ENCODE measurements at regions not wholly inside any gene's neighbourhood (a gene's known extent, or its start where the extent isn't known, plus 50 kb on each side); places are given as distances from the start of the nearest gene placed in this dataset.

DNA sequence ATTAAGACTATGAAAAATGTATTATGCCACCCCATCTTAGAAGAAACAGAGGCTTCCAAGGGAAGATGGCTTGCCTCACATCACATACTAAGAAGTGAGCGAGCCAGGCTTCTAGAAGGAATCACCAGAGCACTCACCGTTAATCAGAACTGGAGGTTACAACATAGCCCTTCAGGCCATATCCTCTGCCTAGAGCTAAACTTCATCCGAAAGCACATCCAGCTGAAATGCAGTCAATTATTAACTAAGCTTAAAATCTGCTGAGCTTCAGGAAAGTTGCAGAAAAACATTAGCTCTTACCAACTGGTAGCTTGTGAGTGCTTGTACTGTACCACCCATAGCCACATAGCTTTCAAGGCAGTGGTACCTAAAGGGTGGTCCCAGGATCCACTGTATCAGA, 483.2 kb downstream of the TBL1XR1 start:
- DNase-seq (ENCODE audit: low read depth): no peak

GRCh38 chr3:176712191-176712590, 485.1 kb downstream of the TBL1XR1 start:
- DNase-seq (ENCODE audit: low read depth): no peak

- DNase-seq (ENCODE audit: low read depth): no peak
Measured at GRCh38 chr3:176699288-176699687, 498.0 kb downstream of the TBL1XR1 start.

DNA sequence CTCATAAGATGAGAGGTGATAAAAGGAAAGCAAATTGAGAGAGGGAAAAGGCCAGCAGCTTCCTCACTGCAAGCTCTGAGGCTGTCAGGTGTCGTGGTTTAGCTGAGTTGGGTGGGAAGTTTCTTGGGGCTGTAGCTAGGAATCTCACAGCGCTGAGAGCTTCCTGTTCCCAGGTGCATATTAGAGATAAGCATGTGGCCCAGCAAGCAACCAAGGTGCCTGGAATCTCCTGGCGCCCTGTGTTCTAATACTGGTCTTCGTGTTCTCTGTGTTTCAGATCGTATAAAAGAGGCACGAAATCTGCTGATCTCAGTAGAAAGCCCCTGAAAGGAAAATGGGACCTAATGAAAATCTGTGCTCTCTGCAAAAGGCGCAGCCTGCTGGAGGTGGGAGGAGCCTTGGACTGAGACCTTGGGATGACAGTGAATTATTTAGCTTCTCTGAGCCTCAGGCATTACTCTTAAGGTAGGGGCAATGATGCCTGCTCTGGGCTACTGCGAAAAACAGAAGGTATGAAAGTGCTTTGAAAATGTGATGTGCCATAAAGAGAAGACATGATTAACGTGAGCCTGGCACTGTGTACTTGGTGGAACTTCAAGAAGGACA, 499.9 kb downstream of the TBL1XR1 start:
- no peak for DNase-seq (ENCODE audit: low read depth)

DNA sequence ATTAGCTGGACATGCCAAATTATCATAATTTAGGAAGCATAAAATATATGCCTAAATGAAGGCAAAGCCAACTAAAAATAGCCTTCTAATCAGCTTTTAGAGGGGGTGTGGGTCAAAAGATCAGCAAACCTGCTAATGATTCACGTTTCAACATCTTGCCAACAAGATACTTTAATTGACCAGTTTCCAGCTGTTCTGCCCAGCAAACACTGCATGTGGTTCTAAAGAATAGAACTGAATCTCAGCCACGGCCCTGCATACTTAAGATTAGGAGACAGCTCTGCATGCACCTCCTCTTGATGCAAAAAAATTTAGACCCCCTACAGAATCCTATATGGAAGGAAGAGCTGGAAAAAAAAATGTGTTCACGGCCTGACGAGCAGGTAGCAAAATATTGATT, 500.5 kb downstream of the TBL1XR1 start:
- DNase-seq (ENCODE audit: low read depth): no peak

DNA sequence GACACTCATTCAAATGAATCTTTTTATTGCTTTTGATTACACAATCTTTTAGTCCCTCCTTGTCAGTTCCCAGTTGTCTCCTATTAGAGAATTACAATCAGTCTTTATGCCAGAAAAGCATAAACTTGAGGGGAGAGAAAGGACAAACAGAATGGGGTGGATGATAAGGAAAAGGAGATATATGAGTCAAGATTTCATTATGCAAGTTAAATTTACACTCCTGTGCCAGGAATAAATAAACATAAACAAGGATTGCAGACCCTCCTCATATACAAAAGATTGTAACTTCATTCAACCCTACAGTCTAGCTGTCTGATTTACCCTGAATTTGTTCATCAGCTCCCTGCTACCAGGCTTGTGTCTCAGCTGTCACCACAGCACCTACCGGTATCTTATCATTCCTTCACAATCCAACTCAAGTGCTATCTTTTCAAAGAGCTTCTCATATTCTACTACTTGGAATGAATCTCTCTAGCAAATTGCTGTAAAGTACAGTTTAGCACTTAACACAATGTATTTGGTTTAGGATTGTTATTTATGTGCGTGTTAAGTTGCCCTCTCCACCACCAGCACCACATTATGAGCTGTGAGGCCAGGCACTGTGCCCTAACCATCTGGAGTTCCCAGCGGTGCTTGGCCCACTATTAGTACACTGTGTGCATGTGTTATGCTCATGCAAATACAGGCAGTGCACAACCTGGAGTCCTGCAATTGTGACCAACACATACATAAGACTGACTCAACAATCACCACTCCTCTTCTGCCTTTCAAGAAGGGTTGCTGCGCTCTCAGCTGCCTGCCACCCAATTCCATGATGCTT, 504.1 kb downstream of the TBL1XR1 start:
- no peak for DNase-seq (ENCODE audit: low read depth)

DNA sequence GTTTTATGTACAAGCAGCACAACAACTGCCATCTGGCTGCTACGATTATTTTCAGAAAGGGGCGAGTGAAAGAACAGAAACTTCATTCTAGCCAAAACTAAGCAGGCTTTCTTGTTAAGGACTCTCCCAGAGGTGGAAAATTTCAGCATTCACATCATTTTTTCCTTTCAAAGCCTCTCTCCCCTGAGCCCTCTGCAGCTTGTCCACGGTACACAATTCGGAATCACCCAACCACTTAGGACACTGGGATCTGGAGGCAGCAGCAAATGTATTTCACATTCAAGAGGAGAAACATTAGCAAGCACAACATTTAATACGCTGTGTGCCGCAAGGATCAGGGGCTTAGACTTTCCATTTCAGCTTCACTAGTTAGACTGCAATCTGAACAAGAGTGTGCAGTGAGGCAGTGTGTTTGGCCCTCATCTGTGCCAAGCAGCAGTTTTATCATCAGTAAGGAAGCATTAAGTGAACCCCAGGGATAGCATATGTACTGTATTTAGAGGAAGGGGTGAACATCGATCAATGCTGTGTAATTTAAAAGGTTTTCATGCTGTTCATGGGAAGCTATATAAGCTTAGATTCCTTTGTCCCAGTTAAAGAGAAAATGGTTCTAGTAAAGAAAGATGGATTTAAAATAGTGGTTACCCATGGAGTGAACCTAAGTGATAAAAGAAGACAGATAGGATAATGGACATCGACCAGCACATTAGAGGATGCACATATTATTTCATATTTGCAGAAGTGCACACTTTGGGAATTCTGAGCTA, 504.9 kb downstream of the TBL1XR1 start:
- DNase-seq (ENCODE audit: low read depth): no peak

DNA sequence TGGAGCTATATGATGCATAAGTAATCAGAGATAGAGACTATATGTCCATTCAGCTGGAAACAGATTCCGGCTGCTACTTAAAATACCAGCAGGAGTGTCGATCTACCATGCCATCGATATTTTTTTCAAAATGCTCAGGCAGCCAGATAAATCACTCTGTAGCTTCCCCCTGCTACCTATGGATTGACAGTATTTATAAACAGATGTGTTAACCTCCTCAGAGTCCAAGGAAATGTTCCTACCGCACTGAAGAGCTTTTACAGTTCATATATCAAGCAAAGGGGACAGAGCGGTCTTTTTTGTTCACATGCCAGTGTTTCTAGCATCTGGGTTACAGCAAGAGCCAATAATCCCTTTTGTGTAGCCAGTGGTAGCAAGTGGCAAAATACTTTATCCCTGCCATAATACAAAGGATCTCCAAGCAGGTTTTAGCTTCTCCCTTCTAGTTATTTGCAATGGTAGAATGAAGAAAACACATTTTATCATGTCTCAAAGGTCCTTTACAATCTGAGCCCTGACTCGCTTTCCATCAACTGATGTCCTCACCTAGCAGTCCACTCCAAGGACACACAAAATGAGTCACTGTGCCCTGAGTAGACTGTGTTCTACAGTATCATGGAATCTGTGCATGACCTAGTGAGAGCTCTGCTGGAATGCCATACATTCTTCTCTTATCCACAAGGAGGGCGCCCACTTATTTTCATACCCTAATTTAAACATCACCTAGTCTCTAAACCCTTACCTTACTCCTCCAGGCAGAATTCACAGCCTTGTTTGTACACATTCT, 507.0 kb downstream of the TBL1XR1 start:
- DNase-seq (ENCODE audit: low read depth): no peak

DNA sequence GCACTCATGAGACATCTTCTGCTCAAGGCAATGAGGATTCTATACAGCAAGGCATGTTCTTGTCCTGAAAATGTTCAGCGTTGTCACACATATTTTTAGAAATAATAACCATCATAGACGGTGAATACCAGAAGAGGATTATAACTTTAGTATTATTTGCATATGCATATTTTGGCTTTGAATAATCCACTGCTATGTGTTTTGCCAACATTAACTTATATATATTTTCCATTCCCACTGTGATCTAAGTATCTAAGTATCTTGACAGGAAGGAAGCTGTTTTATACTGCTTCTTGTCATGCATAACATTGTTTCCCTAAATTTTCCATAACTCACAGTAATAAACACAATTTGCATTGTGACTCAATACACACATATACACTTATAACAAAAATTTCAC, 509.5 kb downstream of the TBL1XR1 start:
- no peak for DNase-seq (ENCODE audit: low read depth)

DNA sequence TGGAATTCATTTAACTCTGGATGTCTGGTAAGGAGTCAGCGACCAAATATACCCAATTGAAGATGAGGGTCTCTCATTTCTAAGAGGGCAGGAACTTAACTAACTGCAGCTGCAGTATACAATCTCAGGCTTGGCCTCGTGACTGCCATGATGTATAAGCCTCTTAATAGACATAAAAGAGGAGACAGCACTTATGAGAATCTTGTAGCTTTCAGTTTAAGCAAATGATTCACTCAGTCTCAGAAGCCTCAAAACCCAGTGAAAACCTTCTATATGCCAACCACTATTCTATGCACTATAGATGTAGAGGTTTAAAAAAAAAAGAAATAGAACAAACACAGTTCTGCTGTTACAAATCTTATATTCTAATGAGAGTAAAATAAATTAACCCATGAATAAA, 513.9 kb downstream of the TBL1XR1 start:
- no peak for DNase-seq (ENCODE audit: low read depth)

- DNase-seq (ENCODE audit: low read depth): peak; percentile 39
Measured at GRCh38 chr3:176663837-176664831, 533.1 kb downstream of the TBL1XR1 start.

- no peak for DNase-seq (ENCODE audit: low read depth)
Measured at GRCh38 chr3:176663387-176663786, 533.9 kb downstream of the TBL1XR1 start.

DNA sequence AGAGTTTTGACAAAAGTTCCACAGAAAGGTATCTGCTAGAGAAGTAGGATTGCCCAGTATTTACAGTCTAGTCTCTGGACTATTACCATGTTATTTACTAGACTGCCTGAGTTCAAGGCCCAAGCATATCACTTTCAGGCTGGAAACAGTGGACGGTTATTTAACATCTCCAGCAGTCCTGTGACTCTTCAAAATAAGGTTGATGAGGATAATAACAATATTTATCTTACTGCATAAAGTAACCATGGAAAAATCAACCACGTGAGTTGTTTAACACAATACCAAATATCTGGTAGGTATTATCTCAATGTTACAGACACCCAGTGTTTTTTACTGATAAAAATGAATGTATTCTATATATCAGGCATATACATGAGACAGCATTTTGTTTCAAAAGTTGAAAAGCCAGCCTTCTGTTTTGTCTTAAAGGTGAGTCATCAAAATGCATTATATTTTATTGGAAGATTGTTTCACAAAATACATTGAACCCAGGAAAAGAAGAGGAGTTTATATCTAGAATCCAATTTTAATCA, 535.8 kb downstream of the TBL1XR1 start:
- no peak for DNase-seq (ENCODE audit: low read depth)

DNA sequence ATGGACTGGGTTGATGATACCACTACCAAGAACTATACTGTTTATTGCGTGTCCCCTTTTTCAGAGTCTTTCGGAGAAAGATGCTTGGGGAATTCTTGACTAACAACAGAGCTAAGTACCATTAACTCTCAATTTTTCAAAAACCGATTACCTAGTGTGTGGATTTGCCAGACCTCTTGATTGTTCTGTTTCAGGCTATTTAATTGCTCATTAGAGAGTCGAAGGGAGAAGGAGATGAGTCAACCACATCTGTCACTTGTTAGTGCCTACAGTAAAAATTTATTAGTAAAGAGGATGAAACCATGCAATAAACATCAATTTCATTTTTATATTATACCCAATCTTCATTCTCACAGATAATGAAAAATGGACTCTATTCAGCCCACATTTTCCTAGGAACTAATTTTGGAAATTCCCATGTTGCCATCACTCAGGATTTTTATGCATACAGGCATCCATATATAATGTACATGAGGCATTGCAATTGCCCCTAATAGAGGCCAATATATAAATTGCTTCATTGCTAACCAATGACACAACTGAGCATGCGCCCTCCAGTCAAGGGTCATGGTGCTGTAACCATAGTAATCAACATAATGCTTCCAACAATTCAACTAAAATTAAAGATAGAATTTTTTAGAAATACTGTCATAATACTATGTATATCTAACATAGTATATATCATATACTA, 541.7 kb downstream of the TBL1XR1 start:
- DNase-seq (ENCODE audit: low read depth): no peak

DNA sequence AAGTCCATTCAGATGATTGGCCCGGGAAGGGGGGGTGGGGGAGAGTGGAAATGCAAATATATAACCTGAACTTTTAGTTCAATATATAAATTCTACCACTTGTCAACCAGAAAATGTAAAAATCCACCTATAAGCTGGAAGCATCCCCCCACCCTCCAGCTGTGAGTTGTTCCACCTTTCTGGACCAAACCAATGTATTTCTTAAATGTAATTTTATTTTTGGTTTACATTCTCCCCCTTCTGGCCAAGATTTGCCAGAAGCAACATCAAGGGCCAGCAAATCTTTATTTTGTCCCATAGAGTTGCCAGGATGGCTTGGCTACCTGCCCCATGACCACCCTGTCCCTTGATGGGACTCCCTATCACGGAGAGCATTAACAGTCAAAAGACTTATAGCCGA, 545.7 kb downstream of the TBL1XR1 start:
- DNase-seq (ENCODE audit: low read depth): no peak

DNA sequence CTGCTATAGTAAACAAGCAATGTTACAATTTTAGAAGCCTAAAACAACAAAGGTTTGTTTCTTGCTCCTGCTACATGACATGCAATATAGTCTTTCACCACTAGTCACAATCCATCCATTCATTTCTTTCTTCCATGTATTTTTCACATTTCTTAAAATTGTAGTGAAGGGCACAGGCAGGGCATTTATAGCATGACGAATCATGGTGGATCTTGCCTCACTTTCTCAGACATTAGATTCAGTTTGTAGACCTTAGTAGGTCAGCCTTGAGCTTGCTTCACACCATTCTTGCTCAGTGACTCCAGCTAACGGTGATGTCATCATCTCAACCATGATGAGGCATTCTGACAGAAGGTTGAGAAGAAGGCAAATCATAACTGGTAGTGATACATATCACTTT, 546.8 kb downstream of the TBL1XR1 start:
- no peak for DNase-seq (ENCODE audit: low read depth)

- no peak for DNase-seq (ENCODE audit: low read depth)
Measured at GRCh38 chr3:176647987-176648386, 549.3 kb downstream of the TBL1XR1 start.

DNA sequence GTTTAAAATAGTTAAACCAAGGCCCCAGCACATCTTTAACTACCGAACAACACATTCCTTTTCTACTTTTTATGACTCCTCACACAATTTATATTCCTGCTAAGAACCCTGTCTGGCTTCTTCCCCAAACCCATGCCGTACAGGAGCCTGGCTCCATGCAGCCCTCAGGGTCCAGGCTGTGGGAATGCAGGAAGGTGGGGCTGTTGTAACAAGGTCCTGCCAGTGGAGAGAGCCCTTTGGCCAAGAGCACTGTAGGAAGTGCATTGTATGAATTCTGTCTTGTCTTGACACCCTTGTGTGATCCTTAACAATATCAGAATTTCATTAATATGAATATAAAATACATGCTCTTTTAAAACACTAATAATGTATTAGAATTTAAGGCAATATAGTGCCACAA, 563.8 kb downstream of the TBL1XR1 start:
- no peak for DNase-seq (ENCODE audit: low read depth)

GRCh38 chr3:176632925-176633324, 564.4 kb downstream of the TBL1XR1 start:
- no peak for DNase-seq (ENCODE audit: low read depth)

GRCh38 chr3:176631165-176631564, 566.1 kb downstream of the TBL1XR1 start:
- no peak for DNase-seq (ENCODE audit: low read depth)

All from GM04503 (cell line).